ENCODE measurements at regions not wholly inside any gene's neighbourhood (a gene's known extent, or its start where the extent isn't known, plus 50 kb on each side); places are given as distances from the start of the nearest gene placed in this dataset.

DNA sequence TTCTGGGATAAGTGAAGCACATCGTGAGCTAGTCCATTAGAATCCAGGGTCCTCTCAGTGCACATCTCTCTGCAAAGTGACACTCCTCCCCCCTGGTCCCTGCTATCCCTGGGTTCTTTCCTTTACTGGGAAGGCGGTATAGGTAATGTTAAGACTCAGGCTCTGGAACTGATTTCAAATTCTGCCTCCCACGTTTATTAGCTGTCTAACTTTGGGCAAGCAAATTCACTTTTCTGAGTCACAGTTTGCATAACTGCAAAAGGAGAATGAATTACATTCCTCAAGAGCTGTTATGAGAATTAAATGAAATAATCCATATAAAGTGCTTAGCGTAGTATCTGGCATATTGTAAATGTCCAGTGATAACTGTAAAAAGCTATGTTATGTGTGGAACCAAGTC lies 168.1 kb upstream of the LRRN1 start:
- H3K9ac ChIP-seq (replicated peaks in 1 of 4; ENCODE audit: extremely low read depth in 1 of 4, low read depth in 3 of 4, low read length in 3 of 4), result no peak overlapping the region
- no peak for DNase-seq (ENCODE audit: low read depth in 1 of 2, low spot score in 2 of 2)

More for the DNA sequence above, 168.1 kb upstream of the LRRN1 start:
- Histone ChIP-seq H3K27me3 (replicated peaks in 1 of 4; ENCODE audit: control insufficient read depth in 3 of 4, extremely low read depth in 1 of 4, insufficient read depth in 3 of 4, low read length in 3 of 4) (no peaks in the 10 kb centered on the region), H2AFZ (ENCODE audit: low read length) (no peak overlapping the region), H3K36me3 (ENCODE audit: control insufficient read depth in 2 of 4, insufficient read depth in 4 of 4, low read length in 3 of 4) (no peaks in the 10 kb centered on the region), H3K4me3 (ENCODE audit: extremely low read depth in 1 of 4, insufficient read depth in 2 of 4, low read depth in 3 of 4, low read length in 4 of 4) (no peak overlapping the region), H3K23me2 (ENCODE audit: low read depth, low read length) (no peaks in the 10 kb centered on the region), H3K14ac (ENCODE audit: insufficient read length) (no peak overlapping the region), H3K4me1 (replicated peaks in 1 of 4; ENCODE audit: control insufficient read depth in 3 of 4, insufficient read depth in 4 of 4, low read length in 3 of 4) (no peaks in the 10 kb centered on the region), H4K20me1 (replicated peaks in 1 of 2; ENCODE audit: control insufficient read depth in 1 of 2, insufficient read depth in 2 of 2, low read length in 2 of 2) (peaks cover 0 to 2% of the 10 kb centered on the region in 2 experiments), H3K27ac (ENCODE audit: low read depth, low read length) (no peak overlapping the region), H3K4me2 (ENCODE audit: insufficient read depth in 1 of 2, low read depth in 2 of 2, low read length in 2 of 2) (no peak overlapping the region), H2BK20ac (ENCODE audit: low read length) (no peak overlapping the region), H3K79me1 (ENCODE audit: low read depth, low read length) (no peaks in the 10 kb centered on the region), H3K18ac (ENCODE audit: extremely low read depth, low read length) (no peak overlapping the region), H3K4ac (replicated peaks; ENCODE audit: insufficient read length, low read depth, low read length) (no peak overlapping the region), H2BK120ac (replicated peaks; ENCODE audit: low read depth, low read length) (no peak overlapping the region), H2BK5ac (ENCODE audit: low read depth, low read length) (no peak overlapping the region), H4K5ac (ENCODE audit: insufficient read length, low read depth, low read length) (no peak overlapping the region), H4K8ac (ENCODE audit: extremely low read depth, insufficient read depth, low read length) (no peak overlapping the region), H3K79me2 (ENCODE audit: control insufficient read depth in 1 of 2, insufficient read depth in 2 of 2, low read length in 2 of 2) (no peaks in the 10 kb centered on the region), H3K56ac (replicated peaks; ENCODE audit: insufficient read length, low read depth, low read length) (no peak overlapping the region), H2BK12ac (ENCODE audit: low read depth, low read length) (no peak overlapping the region), H3K9me3 (ENCODE audit: insufficient read depth in 2 of 2, low read depth in 1 of 2, low read length in 1 of 2) (no peaks in the 10 kb centered on the region), H4K91ac (replicated peaks; ENCODE audit: insufficient read length, low read length) (no peak overlapping the region), H3K23ac (ENCODE audit: insufficient read length) (no peak overlapping the region), H2AK5ac (ENCODE audit: low read depth, low read length) (no peak overlapping the region), H2BK15ac (ENCODE audit: low read length) (no peak overlapping the region)
- CTCF ChIA-PET (ENCODE audit: partially characterized antibody), result interaction anchor here (1.4 kb wide), 1 partner anchor 11 kb away, joined by 4 read pairs; no protein-coding TSS in a partner anchor
- TF ChIP-seq BCL11A (IDR thresholded peaks at IDR 0.05; ENCODE audit: low read depth in 2 of 2, low read length in 2 of 2) (no peak), ASH2L (IDR thresholded peaks at IDR 0.05; ENCODE audit: low read length) (no peak)
- FAIRE-seq, result no peak
- WGBS, 2 experiments (ENCODE audit: extremely low coverage in 1 of 2, insufficient coverage in 1 of 2, insufficient read length in 1 of 2, insufficient replicate concordance in 2 of 2, low coverage in 1 of 2, low lambda C conversion rate in 2 of 2, missing lambda C conversion rate in 1 of 2), result 76% methylated on average over 4 of the region's 4 CpGs; no CpG with 5 or more reads in 1 of the 2 experiments
- POLR2A ChIA-PET (ENCODE audit: partially characterized antibody), result interaction anchor here (0.6 kb wide), 1 partner anchor 9 kb away, joined by 3 read pairs; no protein-coding TSS in a partner anchor

All from H1 (cell line).